H1 (cell line): ENCODE measurements at regions not wholly inside any gene's neighbourhood (a gene's known extent, or its start where the extent isn't known, plus 50 kb on each side); places are given as distances from the start of the nearest gene placed in this dataset.

Source experiments
- CTCF ChIA-PET: fragments of 300-600 bp; sonication (Branson Sonifier 250); formaldehyde crosslinking; loops from one replicate; lab custom pipeline; 2021; ENCODE audit not compliant: partially characterized antibody; lab: Charles Lee
- POLR2A ChIA-PET: fragments of 300-600 bp; sonication (Branson Sonifier 250); formaldehyde crosslinking; loops from one replicate; lab custom pipeline; 2021; ENCODE audit warnings: inconsistent platforms; ENCODE audit not compliant: partially characterized antibody; lab: Charles Lee
- DNase-seq, 2 experiments: peaks; one replicate each; pipeline versions ENCODE4 v3.0.0 to v3.0.0-alpha.2; 2010 to 2022; ENCODE audit warnings: low spot score in 2 of 2, low read depth in 1 of 2, mixed read lengths in 1 of 2
- FAIRE-seq: peaks from 2 replicates; lab custom pipeline; 2011; peaks lifted over from hg19 to GRCh38; lab: Jason Lieb, UNC
- H2AFZ ChIP-seq: 2 replicates; pipeline ENCODE4 v1.8.1; 2012; ENCODE audit warnings: low read length, inconsistent platforms
- H2AK5ac ChIP-seq: 2 replicates; pipeline ENCODE4 v1.6.1; 2013; ENCODE audit warnings: low read depth, low read length
- H2BK120ac ChIP-seq: replicated peaks from 2 replicates; pipeline ENCODE3; 2013; ENCODE audit warnings: low read depth, low read length, inconsistent platforms
- H2BK12ac ChIP-seq: 2 replicates; pipeline ENCODE4 v1.6.1; 2013; ENCODE audit warnings: low read depth, low read length
- H2BK15ac ChIP-seq: 2 replicates; pipeline ENCODE4 v1.6.1; 2013; ENCODE audit warnings: low read length
- H2BK20ac ChIP-seq: 2 replicates; pipeline ENCODE4 v1.6.1; 2013; ENCODE audit warnings: low read length
- H2BK5ac ChIP-seq: 2 replicates; pipeline ENCODE4 v1.6.1; 2013; ENCODE audit warnings: low read depth, low read length
- H3K14ac ChIP-seq: 2 replicates; pipeline ENCODE4 v1.6.1; 2013; ENCODE audit warnings: inconsistent platforms; ENCODE audit not compliant: insufficient read length
- H3K18ac ChIP-seq: 2 replicates; pipeline ENCODE4 v1.6.1; 2013; ENCODE audit warnings: low read length; ENCODE audit errors: extremely low read depth
- H3K23ac ChIP-seq: 2 replicates; pipeline ENCODE4 v1.6.1; 2013; ENCODE audit warnings: inconsistent platforms; ENCODE audit not compliant: insufficient read length
- H3K23me2 ChIP-seq: 2 replicates; pipeline ENCODE4 v1.6.1; 2013; ENCODE audit warnings: low read depth, low read length
- H3K27ac ChIP-seq: 2 replicates; pipeline ENCODE4 v1.6.1; 2011; ENCODE audit warnings: low read depth, low read length, inconsistent platforms
- H3K27me3 ChIP-seq, 4 experiments: replicated peaks in 1 of 4; 1 replicate in 1 of 4; 2 replicates in 3 of 4; pipeline versions ENCODE4 v1.6.1 to v1.8.1; 2011 to 2013; ENCODE audit warnings: low read length in 3 of 4, mild to moderate bottlenecking in 3 of 4, inconsistent platforms in 2 of 4, mixed read lengths in 2 of 4, moderate library complexity in 1 of 4; ENCODE audit not compliant: control insufficient read depth in 3 of 4, insufficient read depth in 3 of 4; ENCODE audit errors: extremely low read depth in 1 of 4
- H3K36me3 ChIP-seq, 4 experiments: 2 replicates each; pipeline versions ENCODE4 v1.6.1 to v1.8.1; 2011 to 2013; ENCODE audit warnings: mild to moderate bottlenecking in 4 of 4, low read length in 3 of 4, moderate library complexity in 2 of 4, control low read depth in 1 of 4, inconsistent platforms in 1 of 4; ENCODE audit not compliant: insufficient read depth in 4 of 4, control insufficient read depth in 2 of 4
- H3K4ac ChIP-seq: replicated peaks from 2 replicates; pipeline ENCODE3; 2013; ENCODE audit warnings: low read length, low read depth, mixed read lengths, inconsistent platforms; ENCODE audit not compliant: insufficient read length
- H3K4me1 ChIP-seq, 4 experiments: replicated peaks in 1 of 4; 1 replicate in 1 of 4; 2 replicates in 3 of 4; pipeline versions ENCODE4 v1.6.1 to v1.8.1; 2011 to 2013; ENCODE audit warnings: low read length in 3 of 4, inconsistent platforms in 2 of 4, mixed read lengths in 1 of 4; ENCODE audit not compliant: insufficient read depth in 4 of 4, control insufficient read depth in 3 of 4
- H3K4me2 ChIP-seq, 2 experiments: 2 replicates each; pipeline versions ENCODE4 v1.6.1 to v1.8.1; 2011 to 2013; ENCODE audit warnings: low read depth in 2 of 2, low read length in 2 of 2, control low read depth in 1 of 2, inconsistent platforms in 1 of 2, mild to moderate bottlenecking in 1 of 2; ENCODE audit not compliant: insufficient read depth in 1 of 2
- H3K4me3 ChIP-seq, 4 experiments: fragments of 200-600, 300-600 bp in 1 of 4; sonication (generic), shearing (Covaris generic), sonication (Bioruptor Twin) in 1 of 4; 2 replicates each; pipeline versions ENCODE4 v1.5.1 to v1.8.1; 2011 to 2016; ENCODE audit warnings: low read length in 4 of 4, low read depth in 3 of 4, control low read depth in 2 of 4, inconsistent platforms in 2 of 4, mild to moderate bottlenecking in 2 of 4, mixed read lengths in 1 of 4, moderate library complexity in 1 of 4; ENCODE audit not compliant: insufficient read depth in 2 of 4; ENCODE audit errors: extremely low read depth in 1 of 4
- H3K56ac ChIP-seq: replicated peaks from 2 replicates; pipeline ENCODE3; 2013; ENCODE audit warnings: low read depth, mild to moderate bottlenecking, mixed read lengths, low read length, inconsistent platforms; ENCODE audit not compliant: insufficient read length
- H3K79me1 ChIP-seq: 2 replicates; pipeline ENCODE4 v1.6.1; 2013; ENCODE audit warnings: low read depth, low read length, control low read depth
- H3K79me2 ChIP-seq, 2 experiments: 2 replicates each; pipeline versions ENCODE4 v1.6.1 to v1.8.1; 2012 to 2013; ENCODE audit warnings: low read length in 2 of 2, mild to moderate bottlenecking in 2 of 2, inconsistent platforms in 1 of 2; ENCODE audit not compliant: insufficient read depth in 2 of 2, control insufficient read depth in 1 of 2
- H3K9ac ChIP-seq, 4 experiments: replicated peaks in 1 of 4; 1 replicate in 1 of 4; 2 replicates in 3 of 4; pipeline versions ENCODE4 v1.6.1 to v1.8.1; 2011 to 2013; ENCODE audit warnings: low read depth in 3 of 4, low read length in 3 of 4, control low read depth in 2 of 4, mild to moderate bottlenecking in 2 of 4, moderate library complexity in 2 of 4, inconsistent platforms in 1 of 4; ENCODE audit errors: extremely low read depth in 1 of 4
- H3K9me3 ChIP-seq, 2 experiments: 2 replicates each; pipeline versions ENCODE4 v1.6.1 to v1.8.1; 2012 to 2013; ENCODE audit warnings: mild to moderate bottlenecking in 2 of 2, moderate library complexity in 2 of 2, control low read depth in 1 of 2, inconsistent platforms in 1 of 2, low read depth in 1 of 2, low read length in 1 of 2, mixed read lengths in 1 of 2; ENCODE audit not compliant: insufficient read depth in 2 of 2
- H4K20me1 ChIP-seq, 2 experiments: replicated peaks in 1 of 2; 2 replicates each; pipeline versions ENCODE3 to v1.8.1; 2011 to 2013; ENCODE audit warnings: inconsistent platforms in 2 of 2, low read length in 2 of 2, mild to moderate bottlenecking in 1 of 2; ENCODE audit not compliant: insufficient read depth in 2 of 2, control insufficient read depth in 1 of 2
- H4K5ac ChIP-seq: 2 replicates; pipeline ENCODE4 v1.6.1; 2013; ENCODE audit warnings: low read length, low read depth, mixed read lengths, inconsistent platforms; ENCODE audit not compliant: insufficient read length
- H4K8ac ChIP-seq: 2 replicates; pipeline ENCODE4 v1.8.0; 2013; ENCODE audit warnings: mild to moderate bottlenecking, moderate library complexity, low read length, inconsistent platforms; ENCODE audit not compliant: insufficient read depth; ENCODE audit errors: extremely low read depth
- H4K91ac ChIP-seq: replicated peaks from 2 replicates; pipeline ENCODE3; 2013; ENCODE audit warnings: low read length, mixed read lengths, inconsistent platforms; ENCODE audit not compliant: insufficient read length
- CREB1 ChIP-seq: IDR thresholded peaks from 2 replicates; pipeline ENCODE4 v1.6.1; 2012; ENCODE audit warnings: inconsistent platforms
- MAFK ChIP-seq: IDR thresholded peaks from 2 replicates; pipeline ENCODE4 v1.6.1; 2012; ENCODE audit warnings: low read depth, mild to moderate bottlenecking, improper control_type of control experiment, low read length
- MAX ChIP-seq: IDR thresholded peaks from 2 replicates; pipeline ENCODE4 v1.6.1; 2012; ENCODE audit warnings: inconsistent platforms
- NANOG ChIP-seq: IDR thresholded peaks from 2 replicates; pipeline ENCODE4 v1.6.1; 2011; ENCODE audit warnings: low read length, low read depth, mild to moderate bottlenecking, inconsistent platforms; ENCODE audit not compliant: insufficient read depth, poor library complexity, severe bottlenecking
- RFX5 ChIP-seq: IDR thresholded peaks from 2 replicates; pipeline ENCODE4 v1.6.1; 2011; ENCODE audit warnings: low read depth, low read length, improper control_type of control experiment, borderline replicate concordance
- RNF2 ChIP-seq: fragments of 200-900, 300-1000 bp; sonication (generic); IDR thresholded peaks from 2 replicates; pipeline ENCODE4 v1.7.1; 2016; ENCODE audit warnings: borderline replicate concordance, low read depth, mild to moderate bottlenecking, antibody characterized with exemption, low read length; ENCODE audit not compliant: poor library complexity, severe bottlenecking; ENCODE audit errors: missing control alignments
- RXRA ChIP-seq: IDR thresholded peaks from 2 replicates; pipeline ENCODE4 v1.6.1; 2011; ENCODE audit warnings: low read depth, mild to moderate bottlenecking, low read length, moderate library complexity; ENCODE audit not compliant: insufficient read depth
- SIX5 ChIP-seq: IDR thresholded peaks from 2 replicates; pipeline ENCODE4 v1.6.1; 2011; ENCODE audit warnings: mild to moderate bottlenecking, low read depth, low read length
- SP1 ChIP-seq: IDR thresholded peaks from 2 replicates; pipeline ENCODE4 v1.6.1; 2011; ENCODE audit warnings: low read depth, low read length
- SP4 ChIP-seq: IDR thresholded peaks from 2 replicates; pipeline ENCODE4 v1.6.1; 2012; ENCODE audit warnings: low read length, inconsistent platforms
- TAF7 ChIP-seq: optimal IDR thresholded peaks from 2 replicates; pipeline ENCODE3; 2011; ENCODE audit warnings: low read depth, mild to moderate bottlenecking, inconsistent platforms, low read length, moderate library complexity, borderline replicate concordance
- WGBS, 2 experiments: shearing (Covaris generic) in 1 of 2; methylation state at CpG; one replicate each; pipeline versions ENCODE4 v1.1.6 to v1.1.7; 2013 to 2015; ENCODE audit warnings: low lambda C conversion rate in 2 of 2, mixed read lengths in 2 of 2, inconsistent platforms in 1 of 2, low coverage in 1 of 2, missing lambda C conversion rate in 1 of 2; ENCODE audit not compliant: insufficient replicate concordance in 2 of 2, insufficient coverage in 1 of 2, insufficient read length in 1 of 2; ENCODE audit errors: extremely low coverage in 1 of 2, missing lambda C conversion rate in 1 of 2; 5-methylcytosine and 5-hydroxymethylcytosine counted together

- CTCF ChIA-PET, result no interaction called here
- no peak overlapping the region for H2AK5ac ChIP-seq
- no peak overlapping the region for H3K18ac ChIP-seq
- H4K5ac ChIP-seq, result no peak overlapping the region
- no peak overlapping the region for H2BK15ac ChIP-seq
- no peak overlapping the region for H4K8ac ChIP-seq
- H2BK20ac ChIP-seq, result no peak overlapping the region
- H3K23me2 ChIP-seq, result no peaks in the 10 kb centered on the region
- no peak overlapping the region for H2BK120ac ChIP-seq
- H3K14ac ChIP-seq, result no peak overlapping the region
- no peak overlapping the region for H3K9ac ChIP-seq
- H3K27ac ChIP-seq, result no peak overlapping the region
- FAIRE-seq (no peak), DNase-seq (no peak)
- no peak overlapping the region for H2BK12ac ChIP-seq
- H3K9me3 ChIP-seq, result no peaks in the 10 kb centered on the region
- no peak overlapping the region for H4K91ac ChIP-seq
- no peak overlapping the region for H3K56ac ChIP-seq
- POLR2A ChIA-PET, result no interaction called here
- no peak overlapping the region for H3K23ac ChIP-seq
- no peak overlapping the region for H3K4me2 ChIP-seq
- H3K4me1 ChIP-seq, result no peaks in the 10 kb centered on the region
- WGBS, 2 experiments, result 82% methylated on average over 3 of the region's 3 CpGs; no CpG with 5 or more reads in 1 of the 2 experiments
- no peak overlapping the region for H2AFZ ChIP-seq
- no peaks in the 10 kb centered on the region for H3K79me2 ChIP-seq
- H3K4ac ChIP-seq, result no peak overlapping the region
- H3K27me3 ChIP-seq, result no peaks in the 10 kb centered on the region
- no peaks in the 10 kb centered on the region for H4K20me1 ChIP-seq
- no peak overlapping the region for H3K4me3 ChIP-seq
- no peak overlapping the region for H2BK5ac ChIP-seq
- no peaks in the 10 kb centered on the region for H3K36me3 ChIP-seq
- no peaks in the 10 kb centered on the region for H3K79me1 ChIP-seq
- TF ChIP-seq SP1 (no peak), RFX5 (no peak), RNF2 (no peak), TAF7 (no peak), MAFK (no peak), RXRA (no peak), SIX5 (no peak), NANOG (no peak), SP4 (no peak), MAX (no peak), CREB1 (no peak)
These were observed 462.9 kb downstream of the COL12A1 start for GRCh38 chr6:74742793-74743508.
